ENCODE measurements at regions not wholly inside any gene's neighbourhood (a gene's known extent, or its start where the extent isn't known, plus 50 kb on each side); places are given as distances from the start of the nearest gene placed in this dataset.

DNA sequence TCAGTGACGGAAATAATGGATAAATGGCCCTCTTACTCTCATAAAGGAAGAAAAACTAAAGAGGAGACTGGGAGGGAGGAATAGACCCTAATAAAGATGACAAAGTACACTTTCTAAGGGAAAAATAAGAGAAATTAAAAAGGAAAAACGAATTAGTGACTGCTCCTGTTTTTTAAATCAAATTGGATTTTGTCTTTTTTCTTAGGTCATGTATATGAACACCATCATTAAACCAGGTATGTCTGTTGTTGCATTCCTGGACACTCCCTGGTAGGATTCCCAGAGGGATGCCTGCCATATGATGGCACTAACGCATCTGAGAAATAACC lies 59.4 kb upstream of the BTN3A2 start:
- DNase-seq (ENCODE audit: low read depth) = no peak
- TF ChIP-seq, protein P1, sequence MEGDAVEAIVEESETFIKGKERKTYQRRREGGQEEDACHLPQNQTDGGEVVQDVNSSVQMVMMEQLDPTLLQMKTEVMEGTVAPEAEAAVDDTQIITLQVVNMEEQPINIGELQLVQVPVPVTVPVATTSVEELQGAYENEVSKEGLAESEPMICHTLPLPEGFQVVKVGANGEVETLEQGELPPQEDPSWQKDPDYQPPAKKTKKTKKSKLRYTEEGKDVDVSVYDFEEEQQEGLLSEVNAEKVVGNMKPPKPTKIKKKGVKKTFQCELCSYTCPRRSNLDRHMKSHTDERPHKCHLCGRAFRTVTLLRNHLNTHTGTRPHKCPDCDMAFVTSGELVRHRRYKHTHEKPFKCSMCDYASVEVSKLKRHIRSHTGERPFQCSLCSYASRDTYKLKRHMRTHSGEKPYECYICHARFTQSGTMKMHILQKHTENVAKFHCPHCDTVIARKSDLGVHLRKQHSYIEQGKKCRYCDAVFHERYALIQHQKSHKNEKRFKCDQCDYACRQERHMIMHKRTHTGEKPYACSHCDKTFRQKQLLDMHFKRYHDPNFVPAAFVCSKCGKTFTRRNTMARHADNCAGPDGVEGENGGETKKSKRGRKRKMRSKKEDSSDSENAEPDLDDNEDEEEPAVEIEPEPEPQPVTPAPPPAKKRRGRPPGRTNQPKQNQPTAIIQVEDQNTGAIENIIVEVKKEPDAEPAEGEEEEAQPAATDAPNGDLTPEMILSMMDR (IDR thresholded peaks at IDR 0.05; ENCODE audit: insufficient read depth, low read depth, low read length) = no peak
- peak overlapping the region; percentile 67 for H3K4me3 ChIP-seq (ENCODE audit: low read depth, low read length)

DNA sequence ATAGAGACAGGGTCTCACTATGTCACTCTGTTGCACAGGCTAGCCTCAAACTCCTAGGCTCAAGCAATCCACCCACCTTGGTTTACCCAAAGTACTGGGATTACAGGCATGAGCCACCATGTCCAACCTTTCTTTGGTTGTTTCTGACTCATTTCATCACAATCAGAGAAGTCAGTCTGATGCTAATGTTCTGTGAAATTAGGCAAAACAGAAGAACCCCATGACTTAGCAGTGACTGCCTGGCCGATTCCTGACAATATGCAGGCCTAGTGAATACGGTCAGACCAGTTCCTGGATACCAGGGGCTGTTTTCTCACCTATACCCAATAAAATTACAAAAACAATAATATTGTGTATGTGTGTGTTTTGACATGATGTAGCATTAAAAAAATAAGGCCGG lies 58.8 kb upstream of the BTN3A2 start:
- no peak overlapping the region for H3K4me3 ChIP-seq (ENCODE audit: low read depth, low read length)
- TF ChIP-seq, protein P1 (IDR thresholded peaks at IDR 0.05; ENCODE audit: insufficient read depth, low read depth, low read length) = no peak
- DNase-seq (ENCODE audit: low read depth) = no peak

DNA sequence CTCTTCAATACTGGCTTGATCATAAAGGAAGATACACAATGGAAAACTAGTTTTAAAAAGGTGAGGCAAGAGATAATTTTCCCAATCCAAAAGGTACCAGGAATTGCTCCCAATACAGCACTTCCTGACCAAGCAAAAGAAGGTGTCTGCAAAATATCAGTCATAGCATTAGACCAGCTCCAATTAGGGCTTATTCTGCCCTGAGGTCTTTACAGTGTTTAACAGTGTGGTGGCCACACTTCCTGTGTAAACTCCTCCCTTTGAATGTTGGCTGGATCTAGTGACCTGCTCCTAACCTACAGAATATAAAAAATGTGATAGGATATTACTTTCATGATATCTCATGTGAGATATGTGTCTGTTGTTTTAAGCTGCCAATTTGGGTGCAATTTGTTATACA lies 57.1 kb upstream of the BTN3A2 start:
- no peak overlapping the region for H3K4me3 ChIP-seq (ENCODE audit: low read depth, low read length)
- no peak for DNase-seq (ENCODE audit: low read depth)
- TF ChIP-seq, protein P1 (IDR thresholded peaks at IDR 0.05; ENCODE audit: insufficient read depth, low read depth, low read length) = no peak

DNA sequence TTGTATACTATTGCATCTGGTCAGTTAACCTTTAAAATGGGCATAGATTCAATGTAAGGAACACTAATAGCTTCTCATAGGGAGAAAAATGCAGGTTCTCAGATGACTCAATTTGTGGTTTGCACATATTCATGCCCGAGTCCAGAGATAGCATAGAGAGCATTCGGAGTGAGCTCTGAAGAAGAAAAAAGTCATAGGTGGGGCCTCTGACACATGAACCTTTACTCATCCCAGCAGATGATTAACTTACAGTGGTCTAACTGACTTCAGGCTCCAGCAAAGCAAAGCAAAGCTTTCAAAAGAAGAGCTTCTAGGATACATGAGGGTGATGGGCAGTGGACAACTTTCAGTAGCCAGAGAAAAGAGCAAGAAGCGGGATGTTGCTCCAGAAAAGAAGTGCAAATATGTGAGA lies 55.3 kb upstream of the BTN3A2 start:
- TF ChIP-seq, protein P1 (IDR thresholded peaks at IDR 0.05; ENCODE audit: insufficient read depth, low read depth, low read length) = no peak
- no peak overlapping the region for H3K4me3 ChIP-seq (ENCODE audit: low read depth, low read length)
- DNase-seq (ENCODE audit: low read depth) = peak; percentile 70

DNA sequence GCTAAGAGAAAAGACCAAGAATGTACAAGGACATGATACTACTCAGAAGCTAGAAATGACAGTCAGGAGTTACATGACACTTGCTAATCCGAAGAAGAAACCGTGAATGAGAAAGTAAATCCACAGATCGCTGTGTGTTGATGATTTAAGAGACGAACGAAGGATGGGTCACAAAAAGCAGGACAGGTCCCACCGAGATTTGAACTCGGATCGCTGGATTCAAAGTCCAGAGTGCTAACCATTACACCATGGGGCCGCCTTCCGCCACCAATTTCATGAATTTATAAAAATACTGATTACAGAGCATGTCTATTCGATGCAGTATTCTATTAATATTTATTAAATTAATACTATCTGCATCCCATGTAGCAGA lies 54.0 kb upstream of the BTN3A2 start:
- peak overlapping the region; percentile 64 for H3K4me3 ChIP-seq (ENCODE audit: low read depth, low read length)
- TF ChIP-seq, protein P1 (IDR thresholded peaks at IDR 0.05; ENCODE audit: insufficient read depth, low read depth, low read length) = no peak
- peak; percentile 42 for DNase-seq (ENCODE audit: low read depth)

DNA sequence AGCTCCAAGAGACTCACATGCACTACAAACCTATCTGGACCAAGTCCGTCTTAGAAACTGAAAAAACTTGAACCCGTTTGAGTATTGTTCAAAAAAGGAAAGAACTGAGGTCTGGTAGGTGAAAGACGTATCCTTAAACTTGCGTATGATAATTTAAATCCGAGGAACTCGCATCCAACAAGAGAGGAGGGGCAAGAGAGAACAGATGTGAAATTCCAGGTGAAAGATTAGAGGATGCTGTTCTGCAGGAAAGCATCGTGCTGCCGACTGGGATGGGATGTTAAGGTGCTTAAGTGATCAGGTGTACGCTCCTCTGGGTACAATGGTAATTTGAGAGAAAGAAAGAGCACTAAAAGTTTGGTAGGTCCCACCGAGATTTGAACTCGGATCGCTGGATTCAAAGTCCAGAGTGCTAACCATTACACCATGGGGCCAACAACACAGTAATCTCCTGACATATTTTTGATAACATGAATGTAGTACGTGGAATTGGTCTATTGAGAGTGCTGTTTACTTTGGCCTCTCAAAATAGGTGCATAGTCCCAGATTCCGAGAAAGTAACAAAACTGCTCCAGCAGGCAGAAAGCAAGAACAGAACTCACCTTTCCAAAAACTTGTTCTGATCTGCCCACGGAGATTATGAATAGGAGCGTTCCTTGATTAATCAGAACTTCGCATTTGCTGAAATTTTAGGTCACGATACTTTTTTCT lies 53.5 kb upstream of the BTN3A2 start:
- H3K4me3 ChIP-seq (ENCODE audit: low read depth, low read length) = peak overlapping the region; percentile 64
- peak; percentile 70 for DNase-seq (ENCODE audit: low read depth)
- TF ChIP-seq, protein P1 (IDR thresholded peaks at IDR 0.05; ENCODE audit: insufficient read depth, low read depth, low read length) = no peak

DNA sequence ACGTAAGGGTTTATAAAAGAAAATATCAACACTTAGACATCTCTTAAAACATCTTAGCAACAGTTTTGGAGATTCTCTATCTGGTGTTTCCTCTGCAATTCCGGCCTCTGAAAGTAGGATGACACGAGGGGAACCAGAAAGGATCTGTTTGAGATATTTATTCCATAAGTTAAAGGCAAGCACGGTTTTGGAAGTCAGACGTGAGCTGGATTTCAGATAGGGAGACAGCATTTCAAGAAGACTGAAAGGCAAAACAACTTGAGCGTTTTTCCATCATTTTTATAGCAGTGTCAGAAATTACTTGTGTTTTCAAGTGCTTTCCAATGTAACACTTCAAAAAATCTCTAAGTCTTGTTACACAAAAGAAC lies 52.9 kb upstream of the BTN3A2 start:
- DNase-seq (ENCODE audit: low read depth) = peak; percentile 40
- peak overlapping the region; percentile 64 for H3K4me3 ChIP-seq (ENCODE audit: low read depth, low read length)
- TF ChIP-seq, protein P1 (IDR thresholded peaks at IDR 0.05; ENCODE audit: insufficient read depth, low read depth, low read length) = no peak
